Activated naive CD4-positive, alpha-beta T cell treated with anti-CD3 and anti-CD28 coated beads, Interleukin-2, amount 50 U/mL, for 24 hours (primary cell): ENCODE measurements at regions not wholly inside any gene's neighbourhood (a gene's known extent, or its start where the extent isn't known, plus 50 kb on each side); places are given as distances from the start of the nearest gene placed in this dataset.
"Not testable (repeated sequence)": the region's sequence is repeated elsewhere in the genome, so short reads cannot be mapped to it uniquely, and the experiment has no call there.

Experiments used
- H3K27ac Mint-ChIP-seq: one replicate; pipeline ENCODE4 v1.8.0; 2021; ENCODE audit warnings: mild to moderate bottlenecking, mixed read lengths
- H3K27me3 Mint-ChIP-seq: one replicate; pipeline ENCODE4 v1.8.0; 2021; ENCODE audit warnings: mixed read lengths
- H3K36me3 Mint-ChIP-seq: one replicate; pipeline ENCODE4 v1.8.0; 2021; ENCODE audit warnings: mixed read lengths
- H3K4me1 Mint-ChIP-seq: one replicate; pipeline ENCODE4 v1.8.0; 2021; ENCODE audit warnings: mixed read lengths
- H3K4me3 Mint-ChIP-seq: one replicate; pipeline ENCODE4 v1.8.0; 2021; ENCODE audit warnings: mild to moderate bottlenecking, mixed read lengths
- H3K9me3 Mint-ChIP-seq: one replicate; pipeline ENCODE4 v1.8.0; 2021; ENCODE audit warnings: mixed read lengths

DNA sequence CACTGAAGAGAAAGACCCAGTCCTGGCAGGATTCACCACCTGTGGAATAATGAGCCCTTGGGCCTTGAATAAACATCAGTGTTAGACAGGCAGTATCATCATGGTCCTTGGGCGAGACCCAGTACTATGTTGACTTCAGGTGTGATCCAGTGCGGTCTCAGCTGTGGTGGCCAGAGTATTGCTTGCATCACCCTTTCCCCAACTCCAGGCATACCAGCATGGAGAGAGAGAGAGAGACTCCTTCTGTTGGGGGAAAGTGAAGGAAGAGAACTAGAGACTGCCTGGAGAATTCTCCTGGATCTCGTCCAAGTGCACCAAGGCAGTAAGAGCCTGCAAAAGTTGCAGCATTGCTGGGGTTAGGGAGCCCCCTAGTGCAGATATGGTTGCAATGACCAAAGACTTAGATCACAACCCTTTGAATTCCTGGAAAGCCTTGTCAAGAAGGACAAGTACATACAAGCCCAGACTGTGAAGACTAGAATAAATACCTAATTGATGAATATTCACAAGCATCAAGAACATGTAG is 61.1 kb upstream of the VAMP7 start:
- no peak overlapping the region for H3K4me3 Mint-ChIP-seq
- H3K27me3 Mint-ChIP-seq: peaks cover 20% of the 10 kb centered on the region
- H3K9me3 Mint-ChIP-seq: peaks cover 10% of the 10 kb centered on the region
- H3K27ac Mint-ChIP-seq: no peak overlapping the region
- H3K4me1 Mint-ChIP-seq: no peaks in the 10 kb centered on the region
- H3K36me3 Mint-ChIP-seq: no peaks in the 10 kb centered on the region

DNA sequence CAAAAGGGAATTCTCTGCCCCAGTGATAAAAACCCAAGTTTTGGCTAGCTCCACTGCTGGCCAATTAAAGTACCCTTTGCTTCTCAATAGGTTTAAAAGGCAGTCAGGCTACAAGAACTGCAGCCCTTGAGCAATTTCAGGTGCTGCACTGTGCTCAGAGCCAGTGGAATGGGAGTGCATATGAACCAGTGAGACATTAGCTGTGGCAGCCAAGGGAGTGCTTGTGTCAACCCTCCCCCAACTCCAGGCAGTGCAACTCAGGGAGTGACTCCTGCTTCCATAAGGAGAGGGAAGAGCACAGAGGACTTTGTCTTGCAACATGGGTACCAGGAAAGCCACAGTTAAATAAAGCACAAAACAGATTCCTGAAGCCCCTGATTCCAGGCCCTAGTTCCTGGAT is 61.6 kb upstream of the VAMP7 start:
- no peak overlapping the region for H3K4me3 Mint-ChIP-seq
- no peaks in the 10 kb centered on the region for H3K4me1 Mint-ChIP-seq
- H3K27ac Mint-ChIP-seq: no peak overlapping the region
- H3K36me3 Mint-ChIP-seq: no peaks in the 10 kb centered on the region
- H3K9me3 Mint-ChIP-seq: peaks cover 10% of the 10 kb centered on the region
- H3K27me3 Mint-ChIP-seq: peaks cover 17% of the 10 kb centered on the region

DNA sequence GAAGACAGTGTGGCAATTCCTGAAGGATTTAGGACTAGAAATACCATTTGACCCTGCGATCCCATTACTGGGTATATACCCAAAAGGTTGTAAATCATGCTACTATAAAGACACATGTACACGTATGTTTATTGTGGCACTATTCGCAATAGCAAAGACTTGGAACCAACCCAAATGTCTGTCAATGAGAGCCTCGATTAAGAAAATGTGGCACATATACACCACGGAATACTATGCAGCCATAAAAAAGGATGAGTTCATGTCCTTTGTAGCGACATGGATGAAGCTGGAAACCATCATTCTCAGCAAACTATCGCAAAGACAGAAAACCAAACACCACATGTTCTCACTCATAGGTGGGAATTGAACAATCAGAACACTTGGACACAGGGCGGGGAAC is 66.8 kb upstream of the VAMP7 start:
- not testable (repeated sequence) for H3K27me3 Mint-ChIP-seq

DNA sequence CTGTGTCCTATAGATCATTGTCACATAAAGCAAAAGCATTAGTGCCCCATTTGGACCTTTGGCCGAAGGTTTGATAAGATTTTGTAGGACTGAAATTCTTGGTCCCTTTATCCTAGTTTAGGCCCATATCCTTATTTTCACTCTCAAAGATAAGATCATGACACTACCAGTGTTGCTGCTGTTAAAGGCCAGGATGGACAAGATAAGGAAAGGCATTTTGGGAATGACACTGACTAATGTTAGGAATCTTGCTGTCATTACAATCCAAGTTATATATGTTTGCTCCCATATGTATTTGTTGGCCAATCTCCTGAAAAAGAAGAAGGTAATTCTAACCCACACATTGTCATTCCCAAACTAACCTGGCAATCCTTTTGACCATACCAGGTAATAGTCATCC is 101.3 kb upstream of the VAMP7 start:
- Mint-ChIP-seq H3K27me3 (no peaks in the 10 kb centered on the region), H3K4me1 (no peaks in the 10 kb centered on the region), H3K36me3 (no peaks in the 10 kb centered on the region), H3K4me3 (no peak overlapping the region), H3K27ac (no peak overlapping the region), H3K9me3 (no peaks in the 10 kb centered on the region)

More for the DNA sequence above, 66.8 kb upstream of the VAMP7 start:
- H3K4me3 Mint-ChIP-seq, H3K36me3 Mint-ChIP-seq, H3K9me3 Mint-ChIP-seq, H3K27ac Mint-ChIP-seq, H3K4me1 Mint-ChIP-seq: not testable (repeated sequence)

DNA sequence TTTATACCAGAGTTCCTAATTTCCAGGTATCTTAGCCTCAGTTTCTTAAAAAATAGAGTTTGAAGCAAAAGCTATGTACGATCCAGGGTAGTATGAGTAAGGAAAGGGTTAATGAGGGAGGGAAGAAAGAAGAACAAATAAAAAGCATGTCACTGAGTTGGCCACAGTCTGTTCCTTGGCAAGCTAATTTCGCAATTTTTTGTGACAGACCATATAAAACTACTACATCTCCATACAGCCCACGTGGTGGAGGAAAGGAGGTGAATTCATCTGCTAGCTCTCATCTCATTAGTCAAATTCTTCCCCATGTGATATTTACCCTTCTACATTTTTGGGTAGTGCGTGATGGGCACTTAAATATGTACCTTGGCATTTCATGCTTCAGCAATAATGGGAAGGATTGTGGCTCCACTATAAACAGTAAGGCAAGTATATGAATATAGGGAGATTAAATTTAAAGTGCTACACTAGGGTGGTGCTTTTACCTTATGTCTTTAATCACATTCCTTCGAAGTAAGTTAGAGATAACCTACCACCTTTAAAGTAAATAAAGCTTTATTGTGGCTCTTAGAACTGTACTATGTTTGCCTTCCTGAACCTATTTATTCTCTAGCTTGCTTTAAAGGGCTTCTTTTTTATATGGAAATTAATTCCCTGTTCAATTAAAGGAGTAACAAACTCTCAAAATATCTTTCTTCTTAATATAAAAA is 102.1 kb upstream of the VAMP7 start:
- Mint-ChIP-seq H3K4me1 (no peaks in the 10 kb centered on the region), H3K9me3 (no peaks in the 10 kb centered on the region), H3K4me3 (no peak overlapping the region), H3K27ac (no peak overlapping the region), H3K27me3 (no peaks in the 10 kb centered on the region), H3K36me3 (no peaks in the 10 kb centered on the region)

DNA sequence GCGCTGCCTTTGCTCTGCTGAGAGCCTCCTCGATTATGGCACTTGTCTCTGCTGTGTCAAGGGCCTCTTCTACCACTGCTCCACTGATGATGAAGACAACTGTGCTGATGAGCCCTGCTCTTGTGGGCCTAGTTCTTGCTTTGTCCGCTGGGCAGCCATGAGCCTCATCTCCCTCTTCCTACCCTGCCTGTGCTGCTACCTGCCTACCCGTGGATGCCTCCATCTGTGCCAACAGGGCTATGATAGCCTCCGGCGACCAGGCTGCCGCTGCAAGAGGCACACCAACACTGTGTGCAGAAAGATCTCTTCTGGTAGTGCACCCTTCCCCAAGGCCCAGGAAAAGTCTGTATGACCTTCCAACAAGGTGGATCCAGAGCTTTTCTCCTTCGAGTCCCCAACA is 106.8 kb upstream of the VAMP7 start:
- Mint-ChIP-seq H3K27me3 (no peaks in the 10 kb centered on the region), H3K4me3 (no peak overlapping the region), H3K4me1 (no peaks in the 10 kb centered on the region), H3K27ac (no peak overlapping the region), H3K36me3 (no peaks in the 10 kb centered on the region), H3K9me3 (no peaks in the 10 kb centered on the region)

DNA sequence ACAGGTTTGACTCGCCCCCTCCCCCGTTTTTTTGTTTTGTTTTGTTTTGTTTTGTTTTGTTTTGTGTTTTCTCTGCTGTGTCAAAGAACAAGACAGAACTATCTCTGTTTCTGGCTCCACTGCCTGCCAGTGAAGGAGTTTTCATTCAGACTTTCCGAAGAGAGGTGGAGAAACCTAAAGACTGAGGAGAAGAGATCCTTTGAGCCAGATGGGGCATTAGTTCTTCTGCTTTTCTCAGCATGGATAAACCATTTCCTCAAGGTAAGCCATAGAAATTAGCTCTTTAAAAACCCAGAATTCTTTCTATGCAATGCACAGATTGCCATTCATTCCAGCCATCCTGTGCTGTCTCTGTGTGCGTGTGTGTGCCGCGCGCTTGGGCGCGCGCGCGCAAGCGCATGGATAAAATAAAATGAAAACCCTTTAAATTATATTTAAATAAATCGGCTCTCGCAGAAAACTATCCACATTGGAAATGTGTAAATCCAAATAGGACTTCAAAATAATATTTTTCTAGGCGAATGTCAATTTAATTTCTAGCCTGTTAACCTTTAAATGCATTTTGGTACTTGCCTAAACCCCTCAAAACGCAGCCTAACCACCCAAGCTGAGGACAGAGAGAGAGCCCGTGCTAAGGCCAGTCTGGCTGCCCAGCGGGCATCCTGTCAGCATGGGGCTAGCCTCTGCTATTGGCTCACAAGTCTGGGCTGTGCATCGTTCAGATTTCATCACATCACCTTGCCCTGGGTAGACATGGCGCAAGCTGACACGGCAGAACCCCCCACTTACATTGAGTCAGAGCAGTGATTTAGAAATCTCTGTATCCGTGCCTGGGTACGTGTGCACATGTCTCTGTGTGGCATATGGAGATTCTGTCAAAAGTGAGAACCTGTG is 113.0 kb upstream of the VAMP7 start:
- Mint-ChIP-seq H3K9me3 (no peaks in the 10 kb centered on the region), H3K4me1 (peaks cover 9% of the 10 kb centered on the region), H3K27ac (no peak overlapping the region), H3K36me3 (no peaks in the 10 kb centered on the region), H3K4me3 (peak overlapping the region; percentile 70), H3K27me3 (no peaks in the 10 kb centered on the region)

DNA sequence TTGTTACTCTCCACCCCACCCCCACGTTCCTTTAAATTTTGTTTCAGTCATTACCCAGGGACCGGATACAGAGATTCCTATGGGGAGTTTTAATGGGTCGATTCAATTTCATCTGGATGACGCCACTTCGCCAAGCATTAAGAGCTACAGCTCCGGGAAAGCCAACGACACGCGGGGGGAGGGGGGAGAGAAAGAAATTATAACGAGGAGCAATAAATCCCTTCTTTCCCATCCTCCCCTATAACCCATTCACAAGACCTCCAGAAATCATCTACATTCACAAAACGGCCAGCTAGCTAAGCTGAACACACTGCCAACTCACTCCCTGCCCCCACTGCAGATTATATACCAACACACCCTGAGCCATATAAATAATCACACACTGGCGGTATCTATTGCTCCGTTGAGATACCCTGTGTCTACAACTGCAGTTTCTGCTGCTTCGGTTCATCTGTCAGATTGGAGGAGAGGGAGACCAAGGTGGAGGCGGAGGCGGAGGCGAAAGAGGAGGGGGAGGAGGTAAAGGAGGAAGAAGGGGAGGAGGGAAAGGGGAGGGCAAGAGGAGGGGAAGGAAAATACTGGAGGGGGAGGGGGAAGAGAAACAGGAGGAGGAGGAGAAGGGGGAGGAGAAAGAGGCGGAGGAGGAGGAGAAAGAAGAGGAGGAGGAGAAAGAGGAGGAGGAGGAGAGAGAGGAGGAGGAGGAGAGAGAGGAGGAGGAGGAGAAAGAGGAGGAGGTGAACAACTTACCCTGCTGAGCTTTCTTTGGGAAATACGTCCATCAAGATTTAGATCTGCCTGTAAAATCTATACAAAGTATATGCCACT is 113.9 kb upstream of the VAMP7 start:
- no peak overlapping the region for H3K27ac Mint-ChIP-seq
- peak overlapping the region; percentile 70 for H3K4me3 Mint-ChIP-seq
- no peaks in the 10 kb centered on the region for H3K27me3 Mint-ChIP-seq
- no peaks in the 10 kb centered on the region for H3K36me3 Mint-ChIP-seq
- no peaks in the 10 kb centered on the region for H3K9me3 Mint-ChIP-seq
- peaks cover 9% of the 10 kb centered on the region for H3K4me1 Mint-ChIP-seq

DNA sequence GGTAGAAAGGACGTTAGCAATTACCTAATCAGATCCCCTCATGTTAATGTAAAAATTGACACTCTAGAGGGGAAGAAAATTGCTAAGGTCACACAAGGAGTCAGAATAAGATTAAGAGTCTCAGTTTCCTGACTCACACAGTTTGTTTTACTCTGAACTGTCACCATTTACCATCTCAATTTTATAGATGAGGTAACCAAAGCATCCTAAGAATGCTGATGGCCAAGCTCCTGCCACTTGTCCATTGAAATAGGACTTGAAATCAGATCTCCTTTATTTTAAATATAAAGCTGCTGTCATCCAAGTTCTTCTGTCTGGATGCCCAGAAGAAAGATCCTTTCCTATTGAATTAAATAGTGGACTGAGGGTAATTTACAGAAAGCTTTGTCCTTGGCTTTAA is 114.8 kb upstream of the VAMP7 start:
- H3K4me1 Mint-ChIP-seq: peaks cover 9% of the 10 kb centered on the region
- peak overlapping the region; percentile 70 for H3K4me3 Mint-ChIP-seq
- peaks cover 3% of the 10 kb centered on the region for H3K36me3 Mint-ChIP-seq
- no peak overlapping the region for H3K27ac Mint-ChIP-seq
- no peaks in the 10 kb centered on the region for H3K27me3 Mint-ChIP-seq
- H3K9me3 Mint-ChIP-seq: peaks cover 5% of the 10 kb centered on the region

DNA sequence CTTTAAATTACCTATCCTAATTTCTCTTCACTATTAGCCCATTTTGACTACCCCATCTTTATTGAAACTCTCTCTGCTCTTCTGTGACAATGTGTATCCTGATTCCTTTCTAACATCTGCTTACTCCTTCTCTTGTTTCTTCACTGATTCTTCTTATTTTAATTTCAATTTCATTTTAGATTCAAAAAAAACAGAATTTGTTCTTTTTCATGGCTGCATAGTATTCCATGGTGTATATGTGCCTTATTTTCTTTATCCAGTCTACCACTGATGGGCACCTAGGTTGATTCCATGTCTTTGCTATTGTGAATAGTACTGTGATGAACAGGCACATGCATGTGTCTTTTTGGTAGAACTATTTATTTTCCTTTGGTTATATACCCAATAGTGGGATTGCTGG is 120.0 kb upstream of the VAMP7 start:
- Mint-ChIP-seq H3K27ac (no peak overlapping the region), H3K36me3 (peaks cover 3% of the 10 kb centered on the region), H3K4me1 (no peaks in the 10 kb centered on the region), H3K27me3 (no peaks in the 10 kb centered on the region), H3K4me3 (no peak overlapping the region), H3K9me3 (peaks cover 5% of the 10 kb centered on the region)

DNA sequence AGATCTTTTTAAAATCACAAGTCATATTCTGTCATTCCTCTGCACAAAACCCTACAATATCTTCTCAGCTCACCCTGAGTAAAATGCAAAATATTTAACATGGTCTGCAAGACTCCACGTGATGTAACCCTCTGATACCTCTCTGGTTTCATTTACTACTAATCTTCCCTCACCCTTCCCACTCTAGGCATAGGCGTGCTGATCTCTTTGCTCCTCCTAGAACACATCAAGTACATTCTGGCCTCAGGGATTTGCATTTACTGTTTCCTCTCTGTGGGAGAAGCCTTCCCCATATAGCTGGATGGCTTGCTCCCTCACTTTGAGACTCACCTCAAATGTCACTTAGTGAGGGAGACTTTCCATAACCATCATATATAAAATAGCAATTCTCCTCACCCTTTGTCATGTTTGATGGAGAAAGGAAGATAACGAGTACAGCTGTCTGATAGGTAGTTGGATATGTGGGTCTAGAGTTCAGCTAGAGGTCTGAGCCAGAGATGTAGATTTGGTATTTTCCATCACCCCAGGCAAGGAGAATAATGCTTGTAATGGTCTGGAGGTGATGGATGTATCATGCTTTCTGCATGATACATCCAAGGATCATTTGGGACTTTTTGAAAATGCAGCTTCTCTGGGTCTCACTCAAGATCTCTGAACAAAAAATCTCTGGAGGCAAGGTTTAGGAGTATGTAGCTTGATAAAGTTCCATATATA is 123.9 kb upstream of the VAMP7 start:
- Mint-ChIP-seq H3K4me3 (no peak overlapping the region), H3K9me3 (peaks cover 5% of the 10 kb centered on the region)

DNA sequence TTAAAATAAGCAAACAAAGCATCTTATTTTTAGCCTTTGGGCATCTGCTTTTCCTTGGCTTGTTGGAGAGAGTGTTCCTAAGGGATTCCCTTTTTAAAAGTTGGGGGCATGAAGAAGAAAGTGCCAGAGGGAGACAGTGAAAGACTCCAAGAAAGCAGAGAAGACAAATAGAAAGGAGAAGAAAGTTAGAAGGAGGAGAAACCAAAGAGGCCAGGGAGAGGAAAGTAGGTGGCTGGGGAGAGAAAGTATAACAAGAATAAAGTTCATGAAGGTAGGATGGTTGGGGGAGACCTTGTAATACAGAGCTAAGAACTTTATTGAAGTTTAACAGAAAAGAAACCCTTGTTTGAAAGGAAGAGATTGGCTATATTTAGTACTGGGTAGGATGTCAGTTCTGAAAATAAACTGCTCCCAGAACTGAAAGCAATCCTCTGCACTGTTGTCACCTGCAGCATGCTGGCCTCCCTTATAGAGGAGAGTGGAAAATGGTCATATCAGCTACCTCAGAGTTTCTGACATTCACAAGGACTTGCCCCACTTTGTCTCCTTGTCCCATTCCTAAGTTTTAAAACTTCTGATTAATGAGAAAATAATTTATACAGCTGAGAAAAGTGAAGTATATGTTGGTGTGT is 125.3 kb upstream of the VAMP7 start:
- Mint-ChIP-seq H3K4me3 (no peak overlapping the region), H3K9me3 (no peaks in the 10 kb centered on the region), H3K27me3 (no peaks in the 10 kb centered on the region), H3K27ac (no peak overlapping the region), H3K36me3 (no peaks in the 10 kb centered on the region), H3K4me1 (no peaks in the 10 kb centered on the region)

More for the DNA sequence above, 123.9 kb upstream of the VAMP7 start:
- Mint-ChIP-seq H3K27ac (no peak overlapping the region), H3K27me3 (no peaks in the 10 kb centered on the region), H3K36me3 (peaks cover 3% of the 10 kb centered on the region), H3K4me1 (no peaks in the 10 kb centered on the region)

DNA sequence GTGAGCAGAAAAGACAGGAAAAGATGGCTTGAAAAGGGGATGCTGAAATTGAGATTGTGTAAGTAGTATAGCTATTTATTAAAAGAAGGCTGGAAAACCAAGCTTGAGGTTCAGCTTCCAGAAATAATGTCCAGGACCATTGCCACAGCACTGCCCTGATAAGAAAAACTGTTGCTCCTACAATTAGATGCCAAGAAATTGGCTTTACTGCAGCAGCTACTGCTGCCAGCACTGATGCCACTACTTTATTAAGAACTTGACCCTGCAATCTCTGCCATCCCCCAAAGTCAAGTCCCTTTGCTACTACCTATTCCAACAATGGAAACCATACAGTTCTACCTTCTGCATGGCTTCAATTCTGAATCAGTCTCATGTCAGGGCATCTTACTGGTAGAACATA is 130.0 kb upstream of the VAMP7 start:
- H3K36me3 Mint-ChIP-seq: no peaks in the 10 kb centered on the region
- no peaks in the 10 kb centered on the region for H3K4me1 Mint-ChIP-seq
- H3K9me3 Mint-ChIP-seq: peaks cover 11% of the 10 kb centered on the region
- no peak overlapping the region for H3K27ac Mint-ChIP-seq
- no peaks in the 10 kb centered on the region for H3K27me3 Mint-ChIP-seq
- H3K4me3 Mint-ChIP-seq: no peak overlapping the region

DNA sequence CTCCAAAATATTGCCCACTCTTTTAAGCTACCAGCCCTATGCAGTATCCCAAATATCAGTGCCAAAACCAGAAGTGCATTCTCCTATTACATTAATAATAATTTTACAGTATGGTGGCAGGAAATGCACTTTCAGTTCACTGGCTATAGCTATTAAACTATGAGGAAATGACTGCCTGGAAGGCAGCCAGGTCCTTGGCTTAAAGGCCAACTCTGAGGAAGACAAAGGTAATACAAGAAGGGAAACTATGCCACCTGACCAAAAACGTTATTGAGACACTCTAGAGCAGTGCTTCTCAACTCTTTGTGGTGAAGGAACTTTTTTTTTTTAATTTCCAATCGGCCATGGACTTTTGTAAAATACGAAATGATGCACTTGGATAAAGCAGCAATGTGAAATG is 133.6 kb upstream of the VAMP7 start:
- Mint-ChIP-seq H3K27me3 (no peaks in the 10 kb centered on the region), H3K4me1 (no peaks in the 10 kb centered on the region), H3K9me3 (peaks cover 11% of the 10 kb centered on the region), H3K36me3 (no peaks in the 10 kb centered on the region), H3K27ac (no peak overlapping the region), H3K4me3 (no peak overlapping the region)

DNA sequence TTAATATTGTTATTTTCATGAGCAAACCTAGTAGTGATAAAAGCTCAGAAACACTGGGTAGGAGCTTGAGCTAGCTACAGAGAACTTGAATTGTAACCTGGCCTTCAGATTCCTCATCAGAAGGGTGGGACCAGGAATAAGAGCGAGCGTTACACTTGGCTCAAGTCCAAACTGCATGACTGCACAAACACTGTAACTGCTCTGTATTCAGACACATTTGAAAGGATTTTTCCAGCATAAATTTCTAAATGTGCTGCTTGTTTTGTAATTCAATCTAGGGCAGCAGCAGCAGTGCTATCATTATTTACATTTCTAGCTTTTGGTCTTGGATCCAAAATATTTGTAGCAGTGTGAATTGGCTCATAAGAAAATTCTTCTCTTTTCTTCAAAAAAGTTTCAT is 133.0 kb upstream of the TMLHE start:
- peaks cover 15% of the 10 kb centered on the region for H3K9me3 Mint-ChIP-seq
- no peak overlapping the region for H3K4me3 Mint-ChIP-seq
- H3K27ac Mint-ChIP-seq: no peak overlapping the region
- peaks cover 1% of the 10 kb centered on the region for H3K36me3 Mint-ChIP-seq
- peaks cover under 1% of the 10 kb centered on the region for H3K27me3 Mint-ChIP-seq
- no peaks in the 10 kb centered on the region for H3K4me1 Mint-ChIP-seq
